SK-N-SH treated with all-trans-retinoic acid at 6 μM for 48 hours (cell line): ENCODE measurements at regions not wholly inside any gene's neighbourhood (a gene's known extent, or its start where the extent isn't known, plus 50 kb on each side); places are given as distances from the start of the nearest gene placed in this dataset.

Experiments
- ATAC-seq: fragments of 200-7000 bp; cut with Tn5 transposase; 3 replicates; pipeline ENCODE4 v1.9.1; 2020; ENCODE audit warnings: mild to moderate bottlenecking, moderate library complexity
- ARNTL ChIP-seq: fragments of 450-650 bp; formaldehyde crosslinking; IDR thresholded peaks from 2 replicates; pipeline ENCODE4 v1.5.0; 2020; ENCODE audit warnings: low read depth, mild to moderate bottlenecking, moderate library complexity, borderline replicate concordance
- BACH2 ChIP-seq: fragments of 250-450 bp; sonication (Bioruptor Pico); IDR thresholded peaks from 2 replicates; pipeline ENCODE4 v1.9.0; 2021; ENCODE audit warnings: mild to moderate bottlenecking, borderline replicate concordance
- CREB5 ChIP-seq: fragments of 250-450 bp; sonication (Bioruptor Pico); IDR thresholded peaks from 2 replicates; pipeline ENCODE4 v1.5.1; 2020; ENCODE audit warnings: low read depth, mild to moderate bottlenecking, moderate library complexity
- CSDC2 ChIP-seq: fragments of 250-450 bp; sonication (Bioruptor Pico); IDR thresholded peaks from 2 replicates; pipeline ENCODE4 v1.5.0; 2020; ENCODE audit warnings: mild to moderate bottlenecking, moderate library complexity
- ESRRG ChIP-seq: fragments of 250-450 bp; sonication (Bioruptor Pico); IDR thresholded peaks from 2 replicates; pipeline ENCODE4 v1.6.1; 2021; ENCODE audit warnings: mild to moderate bottlenecking
- GLIS3 ChIP-seq: fragments of 250-450 bp; sonication (Bioruptor Pico); IDR thresholded peaks from 2 replicates; pipeline ENCODE4 v1.5.0; 2020; ENCODE audit warnings: mild to moderate bottlenecking, moderate library complexity
- ISL1 ChIP-seq: fragments of 250-450 bp; sonication (Bioruptor Pico); IDR thresholded peaks from 2 replicates; pipeline ENCODE4 v2.1.2; 2022; ENCODE audit warnings: mild to moderate bottlenecking, moderate library complexity
- OSR1 ChIP-seq: fragments of 250-450 bp; sonication (Bioruptor Pico); IDR thresholded peaks from 2 replicates; pipeline ENCODE4 v1.8.0; 2022; ENCODE audit warnings: moderate library complexity, mild to moderate bottlenecking, inconsistent platforms
- POU6F1 ChIP-seq: fragments of 250-450 bp; sonication (Bioruptor Pico); IDR thresholded peaks from 2 replicates; pipeline ENCODE4 v1.8.0; 2021; ENCODE audit warnings: low read depth, mild to moderate bottlenecking, moderate library complexity, borderline replicate concordance
- PPARA ChIP-seq: fragments of 250-450 bp; sonication (Bioruptor Pico); IDR thresholded peaks from 2 replicates; pipeline ENCODE4 v1.5.0; 2020; ENCODE audit warnings: mild to moderate bottlenecking, borderline replicate concordance
- RARB ChIP-seq: fragments of 250-450 bp; sonication (Bioruptor Pico); IDR thresholded peaks from 2 replicates; pipeline ENCODE4 v1.8.0; 2021; ENCODE audit warnings: mild to moderate bottlenecking, moderate library complexity
- SNAI2 ChIP-seq: fragments of 250-450 bp; sonication (Bioruptor Pico); IDR thresholded peaks from 2 replicates; pipeline ENCODE4 v1.5.0; 2020; ENCODE audit warnings: mild to moderate bottlenecking, moderate library complexity
- TOX ChIP-seq: fragments of 250-450 bp; sonication (Bioruptor Pico); IDR thresholded peaks from 2 replicates; pipeline ENCODE4 v1.8.0; 2021; ENCODE audit warnings: mild to moderate bottlenecking, moderate library complexity, borderline replicate concordance
- TSHZ2 ChIP-seq: fragments of 250-450 bp; sonication (Bioruptor Pico); IDR thresholded peaks from 2 replicates; pipeline ENCODE4 v1.5.0; 2020; ENCODE audit warnings: mild to moderate bottlenecking, moderate library complexity
- ZC3H10 ChIP-seq: fragments of 250-450 bp; sonication (Bioruptor Pico); IDR thresholded peaks from 2 replicates; pipeline ENCODE4 v1.5.1; 2021; ENCODE audit warnings: mild to moderate bottlenecking, moderate library complexity
- ZFP3 ChIP-seq: fragments of 250-450 bp; sonication (Bioruptor Pico); IDR thresholded peaks from 2 replicates; pipeline ENCODE4 v1.5.0; 2020; ENCODE audit warnings: mild to moderate bottlenecking, moderate library complexity
- ZFP30 ChIP-seq: fragments of 450-650 bp; formaldehyde crosslinking; IDR thresholded peaks from 2 replicates; pipeline ENCODE4 v1.5.0; 2022; ENCODE audit warnings: mild to moderate bottlenecking, moderate library complexity
- ZNF565 ChIP-seq: fragments of 450-650 bp; formaldehyde crosslinking; conservative IDR thresholded peaks from 2 replicates; pipeline ENCODE4 v1.5.0; 2020; ENCODE audit warnings: low read depth, mild to moderate bottlenecking, moderate library complexity
- ZNF70 ChIP-seq: fragments of 450-650 bp; formaldehyde crosslinking; IDR thresholded peaks from 2 replicates; pipeline ENCODE4 v1.5.0; 2020; ENCODE audit warnings: mild to moderate bottlenecking, moderate library complexity
- ZNF8 ChIP-seq: fragments of 450-650 bp; formaldehyde crosslinking; IDR thresholded peaks from 2 replicates; pipeline ENCODE4 v1.5.0; 2020; ENCODE audit warnings: mild to moderate bottlenecking, moderate library complexity
- TF ChIP-seq, protein P1 (sequence below): fragments of 250-450 bp; sonication (Bioruptor Pico); IDR thresholded peaks from 2 replicates; pipeline ENCODE4 v1.8.0; 2020; ENCODE audit warnings: mild to moderate bottlenecking, moderate library complexity, borderline replicate concordance
- TF ChIP-seq, protein P2 (sequence below): fragments of 250-450 bp; sonication (Bioruptor Pico); IDR thresholded peaks from 2 replicates; pipeline ENCODE4 v1.5.1; 2021; ENCODE audit warnings: mild to moderate bottlenecking, moderate library complexity

DNA sequence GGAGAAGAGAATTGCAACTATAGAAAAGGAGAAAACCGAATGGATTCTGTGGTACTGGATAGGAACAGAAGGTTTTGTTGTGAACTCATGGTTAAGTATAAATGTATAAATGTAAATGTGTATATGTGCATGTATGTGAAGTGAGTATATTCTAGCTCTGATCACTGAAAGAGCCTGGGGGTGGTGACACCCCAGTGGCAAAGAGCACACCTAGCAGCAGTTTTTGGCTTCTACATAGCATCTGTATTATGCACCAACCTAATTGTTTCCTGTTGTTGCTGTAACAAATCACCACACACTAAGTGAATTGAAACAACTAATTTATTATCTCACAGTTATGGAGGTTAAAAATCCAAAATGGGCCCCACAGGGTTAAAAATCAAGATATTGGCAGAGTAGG is 455.4 kb downstream of the RPS24 start:
- TF ChIP-seq ZC3H10 (CRISPR knock-in tag) = no peak
- no peak for TF ChIP-seq ISL1 (CRISPR knock-in tag)
- TF ChIP-seq ZNF565 = no peak
- TF ChIP-seq TSHZ2 = no peak
- no peak for TF ChIP-seq GLIS3
- no peak for TF ChIP-seq ZNF8
- no peak for TF ChIP-seq ARNTL
- no peak for TF ChIP-seq ZFP30 (CRISPR knock-in tag)
- ATAC-seq = no peak

- no peak for ATAC-seq
- TF ChIP-seq TSHZ2 (no peak), ZNF70 (CRISPR knock-in tag) (no peak), OSR1 (no peak), CREB5 (CRISPR knock-in tag) (no peak), ESRRG (no peak), ISL1 (CRISPR knock-in tag) (no peak), PPARA (CRISPR knock-in tag) (no peak), SNAI2 (no peak), TOX (CRISPR knock-in tag) (no peak), ZNF565 (no peak), POU6F1 (CRISPR knock-in tag) (no peak), RARB (CRISPR knock-in tag) (no peak), CSDC2 (CRISPR knock-in tag) (no peak), BACH2 (no peak)
- TF ChIP-seq, protein P1, sequence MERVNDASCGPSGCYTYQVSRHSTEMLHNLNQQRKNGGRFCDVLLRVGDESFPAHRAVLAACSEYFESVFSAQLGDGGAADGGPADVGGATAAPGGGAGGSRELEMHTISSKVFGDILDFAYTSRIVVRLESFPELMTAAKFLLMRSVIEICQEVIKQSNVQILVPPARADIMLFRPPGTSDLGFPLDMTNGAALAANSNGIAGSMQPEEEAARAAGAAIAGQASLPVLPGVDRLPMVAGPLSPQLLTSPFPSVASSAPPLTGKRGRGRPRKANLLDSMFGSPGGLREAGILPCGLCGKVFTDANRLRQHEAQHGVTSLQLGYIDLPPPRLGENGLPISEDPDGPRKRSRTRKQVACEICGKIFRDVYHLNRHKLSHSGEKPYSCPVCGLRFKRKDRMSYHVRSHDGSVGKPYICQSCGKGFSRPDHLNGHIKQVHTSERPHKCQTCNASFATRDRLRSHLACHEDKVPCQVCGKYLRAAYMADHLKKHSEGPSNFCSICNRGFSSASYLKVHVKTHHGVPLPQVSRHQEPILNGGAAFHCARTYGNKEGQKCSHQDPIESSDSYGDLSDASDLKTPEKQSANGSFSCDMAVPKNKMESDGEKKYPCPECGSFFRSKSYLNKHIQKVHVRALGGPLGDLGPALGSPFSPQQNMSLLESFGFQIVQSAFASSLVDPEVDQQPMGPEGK = no peak
Measured at GRCh38 chr10:78491812-78492211, 458.1 kb downstream of the RPS24 start.

DNA sequence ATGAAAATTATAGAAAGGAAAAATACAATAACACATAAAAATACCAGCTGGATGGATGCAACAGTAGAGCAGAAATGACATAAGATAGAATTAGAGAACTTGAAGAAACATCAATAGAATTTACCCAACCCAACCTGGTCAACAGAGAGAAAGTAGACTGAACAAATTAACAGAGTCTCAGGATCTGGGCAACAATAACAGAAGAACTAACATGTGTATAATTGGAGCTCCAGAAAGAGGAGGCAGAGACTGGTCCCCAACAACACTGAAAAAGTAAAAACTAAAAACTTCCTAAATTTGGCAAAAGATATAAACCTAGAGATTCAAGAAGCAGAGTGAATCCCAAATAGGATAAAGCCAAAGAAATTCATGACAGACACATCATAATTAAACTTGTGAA is 458.8 kb downstream of the RPS24 start:
- no peak for ATAC-seq
- no peak for TF ChIP-seq ZNF565
- TF ChIP-seq ESRRG = no peak
- TF ChIP-seq, protein P2, sequence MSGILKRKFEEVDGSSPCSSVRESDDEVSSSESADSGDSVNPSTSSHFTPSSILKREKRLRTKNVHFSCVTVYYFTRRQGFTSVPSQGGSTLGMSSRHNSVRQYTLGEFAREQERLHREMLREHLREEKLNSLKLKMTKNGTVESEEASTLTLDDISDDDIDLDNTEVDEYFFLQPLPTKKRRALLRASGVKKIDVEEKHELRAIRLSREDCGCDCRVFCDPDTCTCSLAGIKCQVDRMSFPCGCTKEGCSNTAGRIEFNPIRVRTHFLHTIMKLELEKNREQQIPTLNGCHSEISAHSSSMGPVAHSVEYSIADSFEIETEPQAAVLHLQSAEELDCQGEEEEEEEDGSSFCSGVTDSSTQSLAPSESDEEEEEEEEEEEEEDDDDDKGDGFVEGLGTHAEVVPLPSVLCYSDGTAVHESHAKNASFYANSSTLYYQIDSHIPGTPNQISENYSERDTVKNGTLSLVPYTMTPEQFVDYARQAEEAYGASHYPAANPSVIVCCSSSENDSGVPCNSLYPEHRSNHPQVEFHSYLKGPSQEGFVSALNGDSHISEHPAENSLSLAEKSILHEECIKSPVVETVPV (CRISPR knock-in tag) = no peak
- TF ChIP-seq ZFP3 = no peak
- no peak for TF ChIP-seq ZC3H10 (CRISPR knock-in tag)
- no peak for TF ChIP-seq CSDC2 (CRISPR knock-in tag)
- no peak for TF ChIP-seq ZFP30 (CRISPR knock-in tag)
- TF ChIP-seq GLIS3 = no peak
- no peak for TF ChIP-seq ZNF70 (CRISPR knock-in tag)
- no peak for TF ChIP-seq TSHZ2
- TF ChIP-seq CREB5 (CRISPR knock-in tag) = no peak
- TF ChIP-seq, all 23 proteins: peak for 0
